Naive thymus-derived CD4-positive, alpha-beta T cell (primary cell): ENCODE measurements at regions not wholly inside any gene's neighbourhood (a gene's known extent, or its start where the extent isn't known, plus 50 kb on each side); places are given as distances from the start of the nearest gene placed in this dataset.

Source experiments
- ATAC-seq: fragments of 150-1000 bp; cut with Tn5 transposase; 2 replicates; pipeline ENCODE4 v1.10.0; 2021; ENCODE audit warnings: mild to moderate bottlenecking, moderate library complexity
- CTCF ChIA-PET: fragments of 350-600 bp; sonication (Branson Sonifier 250); formaldehyde crosslinking; loops from one replicate; lab custom pipeline; 2021; ENCODE audit warnings: antibody characterized with exemption; lab: Charles Lee
- POLR2A ChIA-PET: fragments of 350-600 bp; sonication (Branson Sonifier 250); formaldehyde crosslinking; loops from one replicate; lab custom pipeline; 2021; ENCODE audit warnings: antibody characterized with exemption, inconsistent platforms; lab: Charles Lee
- DNase-seq, 9 donors: peaks; one replicate each; pipeline versions ENCODE4 v3.0.0 to v3.0.0-alpha.2; 2020 to 2022; ENCODE audit warnings: mixed read lengths in 1 of 9
- H3K27ac ChIP-seq: one replicate; pipeline ENCODE4 v1.7.0; 2013; ENCODE audit warnings: mild to moderate bottlenecking, low read depth, low read length, moderate library complexity
- H3K27me3 ChIP-seq, 2 donors: one replicate each; pipeline ENCODE4 v1.7.0; 2013; ENCODE audit warnings: low read length in 2 of 2, mild to moderate bottlenecking in 2 of 2, moderate library complexity in 2 of 2; ENCODE audit not compliant: control insufficient read depth in 2 of 2, insufficient read depth in 2 of 2
- H3K36me3 ChIP-seq, 3 experiments: 1 replicate in 2 of 3; 2 replicates in 1 of 3; pipeline ENCODE4 v1.7.0; 2013; ENCODE audit warnings: low read length in 3 of 3, mild to moderate bottlenecking in 3 of 3, moderate library complexity in 1 of 3; ENCODE audit not compliant: insufficient read depth in 3 of 3, control insufficient read depth in 2 of 3
- H3K4me1 ChIP-seq, 2 donors: one replicate each; pipeline ENCODE4 v1.7.0; 2013; ENCODE audit warnings: low read length in 2 of 2, mild to moderate bottlenecking in 2 of 2, moderate library complexity in 1 of 2; ENCODE audit not compliant: control insufficient read depth in 2 of 2, insufficient read depth in 2 of 2
- H3K4me3 ChIP-seq: 2 replicates; pipeline ENCODE4 v1.7.0; 2013; ENCODE audit warnings: mild to moderate bottlenecking, low read length
- H3K9me3 ChIP-seq, 3 experiments: 1 replicate in 2 of 3; 2 replicates in 1 of 3; pipeline ENCODE4 v1.7.0; 2013; ENCODE audit warnings: low read length in 3 of 3; ENCODE audit not compliant: control insufficient read depth in 2 of 3
- H3K27ac Mint-ChIP-seq, 9 donors: one replicate each; pipeline ENCODE4 v1.8.0; 2020 to 2022; ENCODE audit warnings: mixed read lengths in 9 of 9, mild to moderate bottlenecking in 8 of 9, moderate library complexity in 5 of 9, inconsistent platforms in 2 of 9
- H3K27me3 Mint-ChIP-seq, 5 donors: one replicate each; pipeline ENCODE4 v1.8.0; 2021 to 2022; ENCODE audit warnings: mixed read lengths in 5 of 5, mild to moderate bottlenecking in 1 of 5
- H3K36me3 Mint-ChIP-seq, 5 donors: one replicate each; pipeline ENCODE4 v1.8.0; 2020 to 2022; ENCODE audit warnings: mixed read lengths in 5 of 5, mild to moderate bottlenecking in 3 of 5, inconsistent platforms in 1 of 5
- H3K4me1 Mint-ChIP-seq, 7 donors: one replicate each; pipeline ENCODE4 v1.8.0; 2020 to 2022; ENCODE audit warnings: mixed read lengths in 7 of 7, mild to moderate bottlenecking in 3 of 7, inconsistent platforms in 1 of 7
- H3K4me3 Mint-ChIP-seq, 10 donors: one replicate each; pipeline ENCODE4 v1.8.0; 2020 to 2022; ENCODE audit warnings: mild to moderate bottlenecking in 10 of 10, mixed read lengths in 10 of 10, moderate library complexity in 6 of 10, inconsistent platforms in 2 of 10
- H3K9me3 Mint-ChIP-seq, 11 donors: one replicate each; pipeline ENCODE4 v1.8.0; 2020 to 2022; ENCODE audit warnings: mixed read lengths in 11 of 11, mild to moderate bottlenecking in 4 of 11, inconsistent platforms in 1 of 11, moderate library complexity in 1 of 11
- intact Hi-C, 2 donors: fragments of 100-400 bp; cut with micrococcal nuclease; formaldehyde crosslinking; loops; one replicate each; pipeline ENCODE4 v1.15.1; 2023

- ChIA-PET POLR2A (no interaction called here), CTCF (no interaction called here)
- Histone ChIP-seq H3K4me3 (no peak overlapping the region), H3K4me1 (no peaks in the 10 kb centered on the region), H3K9me3 (no peaks in the 10 kb centered on the region), H3K27ac (no peak overlapping the region), H3K27me3 (no peaks in the 10 kb centered on the region), H3K36me3 (no peaks in the 10 kb centered on the region)
- Mint-ChIP-seq H3K27ac (no peak overlapping the region), H3K4me3 (no peak overlapping the region), H3K4me1 (peaks cover 0 to 32% (median 0%) of the 10 kb centered on the region in 7 donors), H3K36me3 (no peaks in the 10 kb centered on the region), H3K9me3 (peaks cover 0 to 4% (median 0%) of the 10 kb centered on the region in 11 donors), H3K27me3 (peaks cover 0 to 18% (median 4%) of the 10 kb centered on the region in 5 donors)
- DNase-seq = no peak
- no peak for ATAC-seq
- intact Hi-C loops = no loop called here
Measured at GRCh38 chr6:85390105-85390728, 59.7 kb upstream of the NT5E start.

DNA sequence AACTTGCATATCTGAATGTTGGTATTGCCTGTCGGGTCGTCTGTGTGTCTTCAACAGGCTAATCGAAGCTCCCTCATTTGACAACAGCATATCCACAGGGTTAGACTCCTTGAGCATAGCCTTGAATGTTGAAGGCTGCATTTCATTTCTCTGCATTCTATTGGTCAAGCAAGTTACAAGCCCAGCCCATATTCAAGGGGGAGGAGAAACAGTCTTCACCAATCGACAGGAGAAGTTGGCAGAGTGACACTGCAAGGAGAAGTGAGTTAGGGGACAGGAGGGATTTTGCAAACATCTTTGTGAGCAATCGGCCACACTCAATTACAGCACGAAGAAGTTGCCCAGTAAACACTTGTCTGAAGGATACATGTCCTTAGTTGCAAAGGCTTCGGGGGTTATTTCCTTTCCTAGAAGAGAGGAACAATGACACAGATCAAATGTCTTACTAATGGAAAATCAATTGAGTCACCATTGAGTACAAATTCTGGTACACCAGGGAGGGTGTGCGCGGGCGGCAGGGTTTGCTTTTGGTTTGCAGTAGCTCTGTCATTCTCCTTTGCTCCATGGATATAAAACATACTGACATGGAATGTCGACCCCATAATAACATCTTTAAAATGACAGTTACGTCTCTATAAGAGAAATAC, 60.6 kb upstream of the NT5E start:
- CTCF ChIA-PET = no interaction called here
- H3K27me3 ChIP-seq = no peaks in the 10 kb centered on the region
- ATAC-seq (no peak), DNase-seq (peak in 1 of 9 donors; percentile 28)
- Mint-ChIP-seq H3K36me3 (peaks cover 0 to 2% (median 0%) of the 10 kb centered on the region in 5 donors), H3K4me1 (peaks cover 0 to 35% (median 0%) of the 10 kb centered on the region in 7 donors), H3K9me3 (peaks cover 0 to 4% (median 0%) of the 10 kb centered on the region in 11 donors), H3K27ac (no peak overlapping the region), H3K27me3 (peaks cover 0 to 21% (median 5%) of the 10 kb centered on the region in 5 donors), H3K4me3 (no peak overlapping the region)
- H3K9me3 ChIP-seq = no peaks in the 10 kb centered on the region
- intact Hi-C loops = no loop called here
- H3K4me1 ChIP-seq = no peaks in the 10 kb centered on the region
- no peak overlapping the region for H3K4me3 ChIP-seq
- no peaks in the 10 kb centered on the region for H3K36me3 ChIP-seq
- H3K27ac ChIP-seq = no peak overlapping the region
- POLR2A ChIA-PET = no interaction called here

GRCh38 chr6:85388531-85388930, 61.4 kb upstream of the NT5E start:
- H3K4me1 ChIP-seq = no peaks in the 10 kb centered on the region
- POLR2A ChIA-PET = no interaction called here
- Mint-ChIP-seq H3K4me3 (no peak overlapping the region), H3K36me3 (peaks cover 0 to 2% (median 0%) of the 10 kb centered on the region in 5 donors), H3K4me1 (peaks cover 0 to 35% (median 0%) of the 10 kb centered on the region in 7 donors), H3K9me3 (peaks cover 0 to 4% (median 0%) of the 10 kb centered on the region in 11 donors), H3K27ac (no peak overlapping the region), H3K27me3 (peaks cover 0 to 21% (median 5%) of the 10 kb centered on the region in 5 donors)
- CTCF ChIA-PET = no interaction called here
- H3K27ac ChIP-seq = no peak overlapping the region
- no peaks in the 10 kb centered on the region for H3K9me3 ChIP-seq
- no peaks in the 10 kb centered on the region for H3K27me3 ChIP-seq
- H3K36me3 ChIP-seq = no peaks in the 10 kb centered on the region
- DNase-seq (no peak), ATAC-seq (no peak)
- intact Hi-C loops = no loop called here
- no peak overlapping the region for H3K4me3 ChIP-seq

GRCh38 chr6:85385636-85386315, 64.1 kb upstream of the NT5E start:
- no peak for ATAC-seq
- Mint-ChIP-seq H3K27ac (no peak overlapping the region), H3K4me1 (peaks cover 0 to 28% (median 0%) of the 10 kb centered on the region in 7 donors), H3K36me3 (peaks cover 0 to 4% (median 0%) of the 10 kb centered on the region in 5 donors), H3K27me3 (peaks cover 0 to 16% (median 5%) of the 10 kb centered on the region in 5 donors), H3K4me3 (no peak overlapping the region), H3K9me3 (peaks cover 0 to 2% (median 0%) of the 10 kb centered on the region in 11 donors)
- no peak overlapping the region for H3K27ac ChIP-seq
- H3K36me3 ChIP-seq = no peaks in the 10 kb centered on the region
- H3K27me3 ChIP-seq = no peaks in the 10 kb centered on the region
- no peaks in the 10 kb centered on the region for H3K4me1 ChIP-seq
- no peaks in the 10 kb centered on the region for H3K9me3 ChIP-seq
- POLR2A ChIA-PET = no interaction called here
- no peak for DNase-seq
- CTCF ChIA-PET = interaction anchor here (0.7 kb wide), 1 partner anchor 825 kb away, joined by 3 read pairs; no protein-coding TSS in a partner anchor
- intact Hi-C loops = no loop called here
- H3K4me3 ChIP-seq = no peak overlapping the region

DNA sequence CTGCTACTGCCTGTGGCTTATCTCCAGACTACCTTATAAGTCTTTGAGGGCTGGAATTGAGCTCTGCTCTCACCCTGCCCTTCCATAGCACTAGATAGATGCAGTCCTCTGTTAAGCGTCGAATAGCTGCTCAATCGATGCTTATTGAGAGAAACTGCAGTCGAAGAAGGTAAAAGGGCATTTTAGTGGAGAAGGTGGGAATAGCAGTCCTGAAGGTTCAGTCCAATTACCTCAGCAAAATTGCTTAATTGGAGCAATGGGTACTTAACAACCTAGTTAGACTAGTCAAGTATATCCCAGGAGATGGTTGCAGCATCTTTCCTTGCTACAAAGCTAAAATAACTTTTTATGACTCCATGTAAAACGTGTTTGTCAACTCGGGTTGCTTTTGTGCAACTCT, 66.8 kb upstream of the NT5E start:
- DNase-seq = no peak
- H3K9me3 Mint-ChIP-seq = peaks cover 0 to 15% (median 2%) of the 10 kb centered on the region in 11 donors
- no peak overlapping the region for H3K4me3 Mint-ChIP-seq
- H3K27me3 Mint-ChIP-seq = peaks cover 0 to 7% (median 1%) of the 10 kb centered on the region in 5 donors
- peaks cover 0 to 13% (median 0%) of the 10 kb centered on the region in 5 donors for H3K36me3 Mint-ChIP-seq
- Histone ChIP-seq H3K4me1 (no peaks in the 10 kb centered on the region), H3K36me3 (no peaks in the 10 kb centered on the region), H3K27me3 (no peaks in the 10 kb centered on the region), H3K9me3 (no peaks in the 10 kb centered on the region), H3K4me3 (no peak overlapping the region), H3K27ac (no peak overlapping the region)
- CTCF ChIA-PET = interaction anchor here (0.5 kb wide), 1 partner anchor 28 kb away, joined by 3 read pairs; no protein-coding TSS in a partner anchor
- peaks cover 0 to 13% (median 0%) of the 10 kb centered on the region in 7 donors for H3K4me1 Mint-ChIP-seq
- H3K27ac Mint-ChIP-seq = no peak overlapping the region
- POLR2A ChIA-PET = no interaction called here
- intact Hi-C loops = no loop called here
- ATAC-seq = no peak

DNA sequence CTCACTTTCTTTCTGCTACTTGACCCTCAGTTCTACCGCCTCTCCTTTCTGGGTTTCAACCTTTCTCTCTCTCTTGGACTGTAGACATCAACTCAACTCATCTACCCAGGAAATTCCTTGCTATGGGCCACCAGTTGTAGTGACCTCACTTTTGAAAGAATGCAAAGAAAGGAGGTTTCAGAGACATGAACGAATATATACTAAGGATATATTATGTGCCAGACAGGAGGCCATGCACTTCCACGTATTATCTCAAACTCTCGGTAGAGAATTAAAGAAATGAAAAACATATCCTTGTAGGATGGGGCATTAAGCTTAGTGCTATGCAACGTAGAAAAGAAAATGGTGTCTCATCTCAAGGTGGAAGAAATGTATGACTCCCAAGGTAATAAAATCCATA, 67.3 kb upstream of the NT5E start:
- Histone ChIP-seq H3K27ac (no peak overlapping the region), H3K4me3 (no peak overlapping the region), H3K4me1 (no peaks in the 10 kb centered on the region), H3K9me3 (no peaks in the 10 kb centered on the region), H3K27me3 (no peaks in the 10 kb centered on the region), H3K36me3 (no peaks in the 10 kb centered on the region)
- no peak for DNase-seq
- no peak overlapping the region for H3K27ac Mint-ChIP-seq
- no peak for ATAC-seq
- H3K27me3 Mint-ChIP-seq = peaks cover 0 to 6% (median 1%) of the 10 kb centered on the region in 5 donors
- H3K36me3 Mint-ChIP-seq = peaks cover 0 to 13% (median 0%) of the 10 kb centered on the region in 5 donors
- ChIA-PET POLR2A (no interaction called here), CTCF (interaction anchor here (0.5 kb wide), 1 partner anchor 27 kb away, joined by 3 read pairs; no protein-coding TSS in a partner anchor)
- peaks cover 0 to 15% (median 2%) of the 10 kb centered on the region in 11 donors for H3K9me3 Mint-ChIP-seq
- H3K4me3 Mint-ChIP-seq = no peak overlapping the region
- H3K4me1 Mint-ChIP-seq = peaks cover 0 to 11% (median 0%) of the 10 kb centered on the region in 7 donors
- intact Hi-C loops = no loop called here
